Activated CD8-positive, alpha-beta memory T cell treated with anti-CD3 and anti-CD28 coated beads, Interleukin-2, amount 10 ng/mL, durations not matched to agents 7 days and 5 days (primary cell): ENCODE measurements at regions not wholly inside any gene's neighbourhood (a gene's known extent, or its start where the extent isn't known, plus 50 kb on each side); places are given as distances from the start of the nearest gene placed in this dataset.
"Not testable (repeated sequence)": the region's sequence is repeated elsewhere in the genome, so short reads cannot be mapped to it uniquely, and the experiment has no call there.

Experiments
- ATAC-seq: fragments of 150-1000 bp; cut with Tn5 transposase; one replicate; pipeline ENCODE4 v1.10.0; 2021; ENCODE audit warnings: moderate library complexity
- CTCF ChIA-PET: fragments of 350-600 bp; sonication (Branson Sonifier 250); formaldehyde crosslinking; loops from one replicate; lab custom pipeline; 2021; ENCODE audit warnings: antibody characterized with exemption; lab: Charles Lee
- DNase-seq: peaks from one replicate; pipeline ENCODE4 v3.0.0-alpha.2; 2020
- H3K27ac Mint-ChIP-seq: one replicate; pipeline ENCODE4 v1.8.0; 2021; ENCODE audit warnings: mild to moderate bottlenecking, mixed read lengths
- H3K27me3 Mint-ChIP-seq: one replicate; pipeline ENCODE4 v1.8.0; 2021; ENCODE audit warnings: mixed read lengths
- H3K36me3 Mint-ChIP-seq: one replicate; pipeline ENCODE4 v1.8.0; 2021; ENCODE audit warnings: mild to moderate bottlenecking, mixed read lengths
- H3K4me1 Mint-ChIP-seq: one replicate; pipeline ENCODE4 v1.8.0; 2021; ENCODE audit warnings: mixed read lengths
- H3K4me3 Mint-ChIP-seq: one replicate; pipeline ENCODE4 v1.8.0; 2021; ENCODE audit warnings: mild to moderate bottlenecking, moderate library complexity, mixed read lengths
- H3K9me3 Mint-ChIP-seq: one replicate; pipeline ENCODE4 v1.8.0; 2022; ENCODE audit warnings: low read depth, mixed read lengths

GRCh38 chr2:64936809-64937208 lies 52.4 kb upstream of the SLC1A4 start:
- H3K36me3 Mint-ChIP-seq, result peaks cover 3% of the 10 kb centered on the region
- peaks cover 9% of the 10 kb centered on the region for H3K27me3 Mint-ChIP-seq
- CTCF ChIA-PET, result interaction anchor here (0.6 to 2.3 kb wide), 2 partner anchors 18 kb away, joined by 4 to 12 read pairs; no protein-coding TSS in a partner anchor
- no peak for ATAC-seq
- H3K9me3 Mint-ChIP-seq, result peaks cover 4% of the 10 kb centered on the region
- no peak overlapping the region for H3K27ac Mint-ChIP-seq
- DNase-seq, result no peak
- H3K4me1 Mint-ChIP-seq, result peaks cover 31% of the 10 kb centered on the region
- H3K4me3 Mint-ChIP-seq, result no peak overlapping the region

- H3K36me3 Mint-ChIP-seq, H3K9me3 Mint-ChIP-seq, H3K4me3 Mint-ChIP-seq, ATAC-seq, DNase-seq, H3K27me3 Mint-ChIP-seq, H3K27ac Mint-ChIP-seq: not testable (repeated sequence)
- peaks cover 36% of the 10 kb centered on the region for H3K4me1 Mint-ChIP-seq
- CTCF ChIA-PET, result interaction anchor here (1.0 to 2.3 kb wide), 2 partner anchors 19 to 105 kb away, joined by 3 to 12 read pairs; no protein-coding TSS in a partner anchor
Measured at GRCh38 chr2:64937314-64937686, 51.9 kb upstream of the SLC1A4 start.

DNA sequence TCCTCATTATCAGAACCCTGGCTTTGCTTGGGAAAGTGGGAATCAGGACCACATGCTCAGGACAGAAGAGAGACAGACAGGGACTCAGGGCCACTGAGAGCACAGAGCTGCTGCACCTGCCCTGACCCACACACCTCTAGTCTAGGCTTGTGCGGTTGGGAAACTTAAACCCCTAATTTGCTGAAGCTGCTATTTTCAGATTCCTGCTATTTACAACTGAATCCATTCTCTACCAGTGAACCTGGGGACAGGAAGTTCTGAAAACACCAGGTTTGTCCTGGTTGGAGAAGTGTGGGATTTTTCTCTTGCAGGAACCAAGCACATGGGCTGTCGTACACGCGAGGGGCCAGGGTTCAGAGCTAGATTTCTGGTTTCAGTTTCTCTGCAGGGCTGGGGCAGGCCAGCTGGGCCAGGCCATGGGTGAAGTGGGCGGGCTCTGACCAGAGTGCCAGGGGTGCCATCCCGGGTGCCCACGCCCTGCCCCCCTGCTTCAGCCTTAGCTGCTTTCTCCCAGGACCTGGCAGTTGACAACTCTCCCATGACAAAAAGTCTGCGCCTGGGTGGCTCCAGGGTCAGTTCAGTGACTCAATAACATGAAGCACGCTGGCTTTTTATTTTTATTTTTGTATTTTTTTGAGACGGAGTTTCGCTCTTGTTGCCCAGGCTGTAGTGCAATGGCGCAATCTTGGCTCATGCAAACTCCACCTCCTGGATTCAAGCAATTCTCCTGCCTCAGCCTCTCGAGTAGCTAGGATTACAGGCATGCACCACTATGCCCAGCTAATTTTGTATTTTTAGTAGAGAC lies 51.3 kb upstream of the SLC1A4 start:
- peaks cover 3% of the 10 kb centered on the region for H3K36me3 Mint-ChIP-seq
- CTCF ChIA-PET, result interaction anchor here (1.0 to 2.3 kb wide), 2 partner anchors 19 to 105 kb away, joined by 3 to 12 read pairs; no protein-coding TSS in a partner anchor
- no peak for ATAC-seq

DNA sequence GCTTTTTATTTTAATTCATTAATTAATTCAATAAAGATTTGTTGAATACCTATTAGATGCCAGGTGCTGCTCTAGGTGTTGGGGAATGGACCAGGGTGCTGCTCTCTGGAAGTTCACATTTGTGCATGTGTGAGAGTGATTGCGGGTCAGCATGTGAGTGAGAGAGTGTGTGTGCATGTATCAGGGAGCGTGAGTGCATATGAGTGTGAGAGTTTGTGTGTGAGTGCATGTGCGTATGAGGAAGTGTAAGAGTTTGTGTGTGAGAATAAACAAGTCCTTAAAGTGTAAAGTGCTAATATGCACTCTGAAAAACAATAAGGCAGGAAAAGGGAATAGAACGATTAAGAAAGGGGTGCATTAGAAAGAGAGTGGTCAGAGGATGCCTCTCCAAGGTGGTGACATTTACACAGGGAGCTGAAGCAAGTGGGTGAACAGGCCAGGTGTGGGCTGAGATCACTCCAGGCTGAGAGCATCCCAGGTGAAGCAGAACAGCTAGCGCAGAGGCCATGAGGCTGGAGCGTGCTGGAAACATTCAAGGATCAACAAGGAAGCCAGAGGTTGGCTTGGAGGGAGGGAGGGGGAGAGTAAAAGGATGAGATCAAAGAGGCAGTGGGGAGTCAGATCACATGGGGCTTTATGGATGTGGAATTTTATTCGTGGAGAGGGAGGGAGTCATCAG lies 50.5 kb upstream of the SLC1A4 start:
- H3K4me3 Mint-ChIP-seq, result no peak overlapping the region
- peaks cover 4% of the 10 kb centered on the region for H3K9me3 Mint-ChIP-seq
- CTCF ChIA-PET, result interaction anchor here (1.0 to 2.3 kb wide), 3 partner anchors 20 to 101 kb away, joined by 4 to 12 read pairs (median 4); no protein-coding TSS in a partner anchor
- DNase-seq (no peak), ATAC-seq (no peak)
- H3K4me1 Mint-ChIP-seq, result peaks cover 36% of the 10 kb centered on the region
- H3K27me3 Mint-ChIP-seq, result peaks cover 3% of the 10 kb centered on the region
- H3K27ac Mint-ChIP-seq, result no peak overlapping the region
- peaks cover 3% of the 10 kb centered on the region for H3K36me3 Mint-ChIP-seq

More for the DNA sequence above, 51.3 kb upstream of the SLC1A4 start:
- H3K27ac Mint-ChIP-seq, result no peak overlapping the region
- no peak overlapping the region for H3K4me3 Mint-ChIP-seq
- H3K27me3 Mint-ChIP-seq, result peaks cover 3% of the 10 kb centered on the region
- DNase-seq, result no peak
- peaks cover 36% of the 10 kb centered on the region for H3K4me1 Mint-ChIP-seq
- peaks cover 4% of the 10 kb centered on the region for H3K9me3 Mint-ChIP-seq

DNA sequence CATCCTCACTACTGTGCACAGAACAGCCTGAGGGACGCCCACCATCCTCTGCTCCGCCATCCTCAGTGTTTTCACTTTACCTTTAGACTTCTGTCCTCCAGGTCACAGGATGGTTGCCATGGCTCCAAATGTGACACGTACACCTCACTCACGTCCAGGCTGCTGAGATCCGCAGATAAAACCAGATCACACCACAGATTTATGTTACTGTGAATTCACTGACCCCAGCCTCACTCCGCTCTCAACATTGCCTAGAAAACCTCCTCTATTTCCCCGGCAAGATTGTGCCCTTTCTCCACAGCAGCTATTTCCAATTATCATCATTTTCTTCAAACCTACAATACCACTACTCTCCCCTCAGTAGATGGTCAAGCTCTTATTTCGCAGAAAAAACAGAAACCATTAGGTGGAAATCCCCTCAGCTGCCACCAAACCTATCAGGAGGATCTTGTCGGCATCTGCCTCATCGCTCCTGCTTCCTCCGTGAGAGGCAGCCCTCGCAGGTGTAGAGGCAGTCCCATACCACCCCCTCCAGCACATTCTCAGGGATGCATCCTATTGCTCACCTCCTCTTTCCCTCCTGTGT lies 49.8 kb upstream of the SLC1A4 start:
- peak overlapping the region; percentile 11 for H3K4me3 Mint-ChIP-seq
- peak overlapping the region; percentile 54 for H3K27ac Mint-ChIP-seq
- no peaks in the 10 kb centered on the region for H3K27me3 Mint-ChIP-seq
- ATAC-seq, result peak; percentile 67
- peak; percentile 54 for DNase-seq
- peaks cover 4% of the 10 kb centered on the region for H3K9me3 Mint-ChIP-seq
- H3K36me3 Mint-ChIP-seq, result peaks cover 3% of the 10 kb centered on the region
- CTCF ChIA-PET, result interaction anchor here (1.0 to 1.3 kb wide), 2 partner anchors 40 to 101 kb away, joined by 4 read pairs; no protein-coding TSS in a partner anchor
- H3K4me1 Mint-ChIP-seq, result peaks cover 39% of the 10 kb centered on the region
